Mesodermal cell (in vitro differentiated cells): ENCODE measurements at regions not wholly inside any gene's neighbourhood (a gene's known extent, or its start where the extent isn't known, plus 50 kb on each side); places are given as distances from the start of the nearest gene placed in this dataset.

Source experiments
- H3K27ac ChIP-seq: 2 replicates; pipeline ENCODE4 v1.7.0; 2013; ENCODE audit warnings: mild to moderate bottlenecking, low read depth, low read length, moderate library complexity; ENCODE audit not compliant: severe bottlenecking
- H3K36me3 ChIP-seq: 2 replicates; pipeline ENCODE4 v1.7.1; 2013; ENCODE audit warnings: mild to moderate bottlenecking, low read length, moderate library complexity; ENCODE audit not compliant: control insufficient read depth, insufficient read depth
- H3K4me1 ChIP-seq: one replicate; pipeline ENCODE4 v1.7.1; 2013; ENCODE audit warnings: mild to moderate bottlenecking, low read length; ENCODE audit not compliant: insufficient read depth, control insufficient read depth, poor library complexity, severe bottlenecking
- H3K4me3 ChIP-seq: 2 replicates; pipeline ENCODE4 v1.7.0; 2013; ENCODE audit warnings: low read length, control low read depth, mild to moderate bottlenecking; ENCODE audit not compliant: insufficient read depth, poor library complexity, severe bottlenecking; ENCODE audit errors: extremely low read depth
- H3K9me3 ChIP-seq: 2 replicates; pipeline ENCODE4 v1.7.1; 2013; ENCODE audit warnings: mild to moderate bottlenecking, low read length, moderate library complexity; ENCODE audit not compliant: control insufficient read depth
- WGBS, 2 experiments: methylation state at CpG; one replicate each; pipeline ENCODE4 v1.1.5; 2013; ENCODE audit warnings: missing lambda C conversion rate in 2 of 2; ENCODE audit not compliant: insufficient coverage in 2 of 2; 5-methylcytosine and 5-hydroxymethylcytosine counted together

- Histone ChIP-seq H3K4me3 (no peak overlapping the region), H3K27ac (no peak overlapping the region), H3K9me3 (no peaks in the 10 kb centered on the region), H3K36me3 (no peaks in the 10 kb centered on the region), H3K4me1 (no peaks in the 10 kb centered on the region)
Observed at GRCh38 chr7:54342458-54342857, 199.7 kb upstream of the VSTM2A start.

DNA sequence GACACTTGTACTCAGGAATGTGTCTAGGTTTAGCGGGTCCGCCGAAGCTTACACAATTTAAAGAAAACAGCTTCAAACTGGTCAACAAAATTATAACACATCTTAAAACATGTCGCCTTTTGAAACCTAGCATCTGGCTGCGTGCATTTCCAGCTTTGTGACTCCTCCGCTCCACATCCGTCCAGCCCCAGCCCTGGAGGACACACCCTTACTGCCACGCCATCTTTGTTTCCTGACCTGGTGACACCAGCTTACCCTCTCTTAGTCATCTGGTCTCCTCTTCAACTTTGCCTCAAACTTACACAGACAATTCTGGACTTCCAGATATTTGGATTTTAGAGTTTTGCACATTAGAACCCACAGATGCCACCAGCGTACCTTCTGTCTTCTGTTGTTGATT lies 198.7 kb upstream of the VSTM2A start:
- no peaks in the 10 kb centered on the region for H3K9me3 ChIP-seq
- no peaks in the 10 kb centered on the region for H3K4me1 ChIP-seq
- H3K27ac ChIP-seq: no peak overlapping the region
- 88 to 98% methylated on average over 5 to 9 of the region's 9 CpGs for WGBS, 2 experiments
- H3K4me3 ChIP-seq: no peak overlapping the region
- H3K36me3 ChIP-seq: no peaks in the 10 kb centered on the region

GRCh38 chr7:54345746-54346145 lies 196.4 kb upstream of the VSTM2A start:
- Histone ChIP-seq H3K9me3 (no peaks in the 10 kb centered on the region), H3K4me3 (no peak overlapping the region), H3K36me3 (no peaks in the 10 kb centered on the region), H3K4me1 (peaks cover 3% of the 10 kb centered on the region), H3K27ac (no peak overlapping the region)
- WGBS, 2 experiments: 100% methylated on average over 1 of the region's 1 CpG; no CpG with 5 or more reads in 1 of the 2 experiments

- 100% methylated on average over 1 to 2 of the region's 3 CpGs for WGBS, 2 experiments
Observed at GRCh38 chr7:54349229-54349628, 192.9 kb upstream of the VSTM2A start.

GRCh38 chr7:54354436-54354835 lies 187.7 kb upstream of the VSTM2A start:
- Histone ChIP-seq H3K9me3 (no peaks in the 10 kb centered on the region), H3K27ac (no peak overlapping the region), H3K36me3 (no peaks in the 10 kb centered on the region), H3K4me1 (peaks cover under 1% of the 10 kb centered on the region), H3K4me3 (no peak overlapping the region)
- 90% methylated on average over 2 of the region's 8 CpGs; no CpG with 5 or more reads in 1 of the 2 experiments for WGBS, 2 experiments

More at GRCh38 chr7:54349229-54349628, 192.9 kb upstream of the VSTM2A start:
- H3K4me1 ChIP-seq: peaks cover 3% of the 10 kb centered on the region
- H3K4me3 ChIP-seq: no peak overlapping the region
- H3K9me3 ChIP-seq: no peaks in the 10 kb centered on the region
- no peaks in the 10 kb centered on the region for H3K36me3 ChIP-seq
- no peak overlapping the region for H3K27ac ChIP-seq

GRCh38 chr7:54355842-54356241 lies 186.3 kb upstream of the VSTM2A start:
- WGBS, 2 experiments: no CpG with 5 or more reads among the region's 1 CpG
- no peak overlapping the region for H3K27ac ChIP-seq
- H3K36me3 ChIP-seq: no peaks in the 10 kb centered on the region

GRCh38 chr7:54360075-54360840 lies 181.9 kb upstream of the VSTM2A start:
- Histone ChIP-seq H3K9me3 (no peaks in the 10 kb centered on the region), H3K27ac (no peak overlapping the region), H3K36me3 (no peaks in the 10 kb centered on the region), H3K4me1 (no peaks in the 10 kb centered on the region), H3K4me3 (no peak overlapping the region)
- WGBS, 2 experiments: 80 to 93% methylated on average over 1 to 2 of the region's 6 CpGs

More at GRCh38 chr7:54355842-54356241, 186.3 kb upstream of the VSTM2A start:
- Histone ChIP-seq H3K9me3 (no peaks in the 10 kb centered on the region), H3K4me3 (no peak overlapping the region), H3K4me1 (no peaks in the 10 kb centered on the region)

- peaks cover 8% of the 10 kb centered on the region for H3K9me3 ChIP-seq
- 86 to 100% methylated on average over 1 of the region's 1 CpG for WGBS, 2 experiments
- no peaks in the 10 kb centered on the region for H3K4me1 ChIP-seq
- H3K36me3 ChIP-seq: no peaks in the 10 kb centered on the region
- H3K4me3 ChIP-seq: no peak overlapping the region
- H3K27ac ChIP-seq: no peak overlapping the region
Observed at GRCh38 chr7:54390565-54390964, 151.6 kb upstream of the VSTM2A start.

GRCh38 chr7:54392935-54393334 lies 149.2 kb upstream of the VSTM2A start:
- Histone ChIP-seq H3K4me3 (no peak overlapping the region), H3K9me3 (no peaks in the 10 kb centered on the region), H3K4me1 (no peaks in the 10 kb centered on the region), H3K27ac (no peak overlapping the region), H3K36me3 (no peaks in the 10 kb centered on the region)
- 94 to 100% methylated on average over 1 to 2 of the region's 2 CpGs for WGBS, 2 experiments

DNA sequence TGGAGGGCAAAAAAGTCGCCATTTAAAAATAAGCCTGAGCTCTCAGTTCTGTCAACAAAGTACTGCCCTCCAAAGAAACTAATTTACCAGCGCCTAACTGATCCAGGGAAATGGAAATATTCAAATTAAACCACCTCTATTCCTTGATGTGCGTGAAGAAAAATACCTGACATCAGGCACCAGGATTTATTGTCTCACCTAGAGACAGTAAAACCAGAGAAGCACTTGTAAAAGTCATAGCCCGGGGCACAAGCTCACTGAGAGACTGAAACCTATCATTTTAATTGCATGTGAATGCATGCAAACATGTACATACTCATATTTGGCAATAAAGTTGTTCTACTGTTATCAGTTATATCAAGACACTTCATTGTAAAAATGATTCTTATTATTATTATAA lies 147.3 kb upstream of the VSTM2A start:
- Histone ChIP-seq H3K36me3 (no peaks in the 10 kb centered on the region), H3K27ac (no peak overlapping the region), H3K9me3 (no peaks in the 10 kb centered on the region), H3K4me3 (no peak overlapping the region), H3K4me1 (no peaks in the 10 kb centered on the region)
- 78 to 94% methylated on average over 2 to 3 of the region's 4 CpGs for WGBS, 2 experiments

GRCh38 chr7:54397836-54398612 lies 144.2 kb upstream of the VSTM2A start:
- WGBS, 2 experiments: 91 to 94% methylated on average over 6 of the region's 6 CpGs
- Histone ChIP-seq H3K9me3 (no peaks in the 10 kb centered on the region), H3K4me3 (no peak overlapping the region), H3K27ac (no peak overlapping the region), H3K4me1 (no peaks in the 10 kb centered on the region), H3K36me3 (no peaks in the 10 kb centered on the region)
